GM19025 (cell line): ENCODE measurements at regions not wholly inside any gene's neighbourhood (a gene's known extent, or its start where the extent isn't known, plus 50 kb on each side); places are given as distances from the start of the nearest gene placed in this dataset.
A peak's percentile ranks its signal among the peaks of the same experiment; 100 is the strongest.

ENCODE experiments used
- ATAC-seq: cut with Tn5 transposase; IDR thresholded peaks from one replicate; pipeline ENCODE4 v1.9.1; 2021; ENCODE audit warnings: mild to moderate bottlenecking, low read depth, moderate library complexity; ENCODE audit not compliant: unreplicated experiment

- ATAC-seq: no peak
These were observed 398.8 kb downstream of the GALR1 start for GRCh38 chr18:77648411-77648810.

GRCh38 chr18:77650799-77651385 lies 401.2 kb downstream of the GALR1 start:
- ATAC-seq: peak; percentile 74

- ATAC-seq: no peak
These were observed 401.8 kb downstream of the GALR1 start for GRCh38 chr18:77651441-77651840.

GRCh38 chr18:77653792-77654191 lies 404.1 kb downstream of the GALR1 start:
- ATAC-seq: no peak

- no peak for ATAC-seq
These were observed 404.7 kb downstream of the GALR1 start for GRCh38 chr18:77654302-77654701.

- no peak for ATAC-seq
These were observed 408.1 kb downstream of the GALR1 start for GRCh38 chr18:77657651-77658298.

- ATAC-seq: no peak
These were observed 408.6 kb downstream of the GALR1 start for GRCh38 chr18:77658299-77658662.

GRCh38 chr18:77658751-77659448 lies 409.3 kb downstream of the GALR1 start:
- no peak for ATAC-seq

- ATAC-seq: no peak
These were observed 417.0 kb downstream of the GALR1 start for GRCh38 chr18:77666613-77667012.

- ATAC-seq: no peak
These were observed 418.6 kb downstream of the GALR1 start for GRCh38 chr18:77668219-77668618.

GRCh38 chr18:77669331-77669730 lies 419.7 kb downstream of the GALR1 start:
- ATAC-seq: no peak

- no peak for ATAC-seq
These were observed 422.0 kb downstream of the GALR1 start for GRCh38 chr18:77671456-77672167.

- no peak for ATAC-seq
These were observed 427.3 kb downstream of the GALR1 start for GRCh38 chr18:77676910-77677309.

- ATAC-seq: no peak
These were observed 427.9 kb downstream of the GALR1 start for GRCh38 chr18:77677536-77677935.

GRCh38 chr18:77679869-77680268 lies 430.2 kb downstream of the GALR1 start:
- ATAC-seq: no peak

- ATAC-seq: no peak
These were observed 450.4 kb downstream of the GALR1 start for GRCh38 chr18:77700051-77700450.

GRCh38 chr18:77701977-77702376 lies 452.3 kb downstream of the GALR1 start:
- no peak for ATAC-seq

GRCh38 chr18:77702686-77703085 lies 453.0 kb downstream of the GALR1 start:
- no peak for ATAC-seq

GRCh38 chr18:77705301-77705700 lies 455.7 kb downstream of the GALR1 start:
- no peak for ATAC-seq

- peak; percentile 85 for ATAC-seq
These were observed 459.3 kb downstream of the GALR1 start for GRCh38 chr18:77708826-77709506.

- ATAC-seq: no peak
These were observed 461.4 kb downstream of the GALR1 start for GRCh38 chr18:77711096-77711495.
